ENCODE measurements at regions not wholly inside any gene's neighbourhood (a gene's known extent, or its start where the extent isn't known, plus 50 kb on each side); places are given as distances from the start of the nearest gene placed in this dataset.
"Not testable (repeated sequence)": the region's sequence is repeated elsewhere in the genome, so short reads cannot be mapped to it uniquely, and the experiment has no call there.

DNA sequence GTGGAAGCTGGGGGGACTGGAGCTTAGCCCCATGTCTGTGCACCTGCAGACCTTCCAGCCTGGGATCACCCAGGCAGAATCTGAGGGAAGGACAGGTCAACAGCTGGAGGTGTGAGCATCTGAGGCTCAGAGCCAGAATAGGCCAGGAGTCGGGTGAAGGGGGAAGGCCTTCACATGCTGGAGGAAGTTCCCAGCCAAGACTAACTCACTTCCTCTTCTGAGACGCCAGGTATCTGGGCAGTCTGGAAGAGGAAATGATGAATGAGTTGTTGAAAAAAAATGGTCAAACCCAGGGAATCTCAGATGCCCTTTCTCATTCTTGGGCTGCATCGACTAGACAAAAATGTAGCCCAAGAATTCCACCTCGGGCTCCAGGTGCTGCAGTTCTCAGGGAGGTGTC lies 73.6 kb upstream of the TIAM2 start:
- DNase-seq (ENCODE audit: low spot score): peak; percentile 23

GRCh38 chr6:154923199-154923869 lies 71.8 kb upstream of the TIAM2 start:
- no peak for DNase-seq (ENCODE audit: low spot score)

- no peak for DNase-seq (ENCODE audit: low spot score)
Measured at GRCh38 chr6:154925130-154925529, 70.0 kb upstream of the TIAM2 start.

GRCh38 chr6:154926366-154926765 lies 68.7 kb upstream of the TIAM2 start:
- DNase-seq (ENCODE audit: low spot score): no peak

DNA sequence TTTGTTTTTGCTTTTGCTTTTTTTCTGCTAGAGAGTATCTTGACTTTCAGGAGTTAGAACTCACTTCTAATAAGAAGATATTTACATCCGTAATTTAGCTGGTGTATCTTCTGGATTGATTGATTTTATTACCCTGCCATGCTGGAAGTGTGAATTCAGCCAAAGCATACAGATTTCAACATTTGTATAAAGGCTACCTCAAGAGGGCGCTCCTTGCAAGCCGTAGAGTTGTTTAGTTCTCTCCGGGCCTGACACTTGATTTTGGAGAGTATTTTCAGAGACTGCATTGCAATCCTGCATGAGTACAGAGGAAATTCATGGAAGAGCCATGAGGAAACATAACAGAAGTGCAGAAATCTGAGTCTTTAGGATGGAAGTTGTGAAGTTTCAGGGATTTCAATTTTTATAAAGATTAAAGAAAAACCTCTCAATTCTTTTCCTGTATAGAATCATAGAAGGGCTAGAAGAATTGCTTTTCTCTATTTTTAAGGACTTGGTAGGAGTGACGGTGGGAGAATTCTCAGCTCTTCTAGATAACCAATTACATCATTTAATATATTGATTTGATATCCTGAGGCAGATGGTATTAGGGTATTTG lies 66.7 kb upstream of the TIAM2 start:
- DNase-seq (ENCODE audit: low spot score): peak; percentile 61

DNA sequence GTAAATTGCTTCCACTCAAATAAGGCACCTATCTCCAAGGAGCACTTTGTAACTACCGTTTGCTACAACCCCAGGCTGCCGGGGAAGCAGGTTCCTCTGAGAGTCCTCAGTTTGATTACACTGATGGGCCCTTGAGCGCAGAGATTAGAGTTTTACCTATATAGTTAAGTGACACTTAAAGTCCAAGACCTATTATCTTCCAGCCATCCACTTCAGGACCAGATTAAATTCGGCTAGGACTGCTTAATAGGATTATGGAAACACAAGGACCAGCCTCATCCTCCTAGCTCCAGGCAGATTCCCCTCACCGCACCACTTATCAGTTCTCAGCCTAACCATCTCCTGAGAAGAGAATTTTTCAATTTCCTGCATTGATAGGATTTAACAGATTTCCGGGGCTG lies 64.7 kb upstream of the TIAM2 start:
- no peak for DNase-seq (ENCODE audit: low spot score)

- DNase-seq (ENCODE audit: low spot score): no peak
Measured at GRCh38 chr6:154931711-154932424, 63.2 kb upstream of the TIAM2 start.

DNA sequence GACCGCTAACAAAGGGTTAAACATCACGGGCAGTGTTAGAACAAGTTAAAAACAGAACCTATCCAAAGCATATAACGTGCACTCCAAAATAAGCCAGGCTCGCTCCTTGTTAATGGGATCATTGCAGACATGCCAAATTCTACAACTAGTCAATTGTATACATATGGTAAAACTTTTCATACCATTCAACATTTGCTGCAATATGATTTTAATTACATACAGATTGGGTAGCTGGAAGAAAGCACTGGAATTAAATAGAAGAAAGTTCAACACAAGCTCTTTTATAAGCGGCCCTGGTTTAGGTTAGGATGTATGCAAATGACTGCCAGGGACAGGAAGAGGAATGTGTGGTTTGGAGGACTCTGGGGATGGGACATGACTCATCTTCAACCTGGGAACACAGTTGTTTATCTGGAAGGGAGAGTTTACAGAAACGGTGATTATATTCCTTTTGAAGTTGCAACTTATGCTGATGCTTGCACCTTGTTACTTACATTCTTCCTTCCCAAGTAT lies 62.5 kb upstream of the TIAM2 start:
- DNase-seq (ENCODE audit: low spot score): peak; percentile 85

DNA sequence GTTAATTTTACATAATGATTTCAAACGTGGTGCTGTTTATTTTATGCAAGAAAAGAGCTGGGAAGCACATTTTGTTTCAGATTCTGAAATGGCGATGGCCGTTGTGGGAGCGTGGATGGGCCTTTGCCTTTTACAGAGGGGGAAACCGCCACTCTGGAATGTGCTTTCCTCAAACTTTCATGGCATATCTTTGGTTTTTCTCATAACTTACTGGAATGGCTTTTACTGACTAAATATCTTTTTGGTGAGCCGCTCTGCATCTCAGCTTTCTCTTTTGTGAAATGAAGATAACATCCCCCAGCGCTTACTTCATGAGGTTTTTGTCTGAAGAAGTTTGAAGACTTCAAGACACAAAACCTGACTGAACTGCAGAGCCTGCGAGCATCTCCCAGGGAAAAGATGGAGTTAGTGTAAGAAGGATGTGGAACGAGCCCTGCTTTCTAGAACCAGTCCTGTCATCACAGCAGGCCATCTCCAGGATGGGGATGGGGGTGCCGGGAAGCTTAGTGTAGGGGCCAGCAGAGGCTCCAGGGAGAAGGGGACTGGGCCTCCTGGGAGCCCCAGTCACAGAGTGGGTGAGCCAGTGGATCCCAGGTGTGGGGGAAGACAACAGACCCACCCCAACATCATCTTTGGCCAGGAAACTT lies 61.8 kb upstream of the TIAM2 start:
- no peak for DNase-seq (ENCODE audit: low spot score)

- DNase-seq (ENCODE audit: low spot score): no peak
Measured at GRCh38 chr6:154937306-154938220, 57.6 kb upstream of the TIAM2 start.

GRCh38 chr6:154938221-154938580 lies 56.9 kb upstream of the TIAM2 start:
- no peak for DNase-seq (ENCODE audit: low spot score)

- not testable (repeated sequence) for DNase-seq (ENCODE audit: low spot score)
Measured at GRCh38 chr6:154938727-154939285, 56.3 kb upstream of the TIAM2 start.

DNA sequence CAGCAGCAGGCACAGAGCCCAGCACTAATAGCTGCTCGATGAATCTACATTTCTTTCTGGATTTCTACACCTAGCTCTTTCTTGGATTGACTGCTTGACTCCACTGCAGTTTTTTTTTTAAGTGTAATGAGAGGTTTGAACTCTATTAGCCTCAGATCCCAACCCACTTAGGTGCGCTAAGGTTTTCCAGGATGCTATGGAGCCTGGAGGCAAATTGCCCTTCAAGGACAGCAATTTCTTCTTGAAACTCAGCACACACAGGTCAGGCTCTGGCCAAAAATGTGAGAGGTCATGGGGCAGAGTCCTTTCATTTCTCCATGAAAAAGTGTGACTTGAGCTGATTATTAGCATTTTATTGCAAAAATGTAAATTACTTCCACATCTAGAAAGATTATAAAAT lies 52.3 kb upstream of the TIAM2 start:
- no peak for DNase-seq (ENCODE audit: low spot score)

DNA sequence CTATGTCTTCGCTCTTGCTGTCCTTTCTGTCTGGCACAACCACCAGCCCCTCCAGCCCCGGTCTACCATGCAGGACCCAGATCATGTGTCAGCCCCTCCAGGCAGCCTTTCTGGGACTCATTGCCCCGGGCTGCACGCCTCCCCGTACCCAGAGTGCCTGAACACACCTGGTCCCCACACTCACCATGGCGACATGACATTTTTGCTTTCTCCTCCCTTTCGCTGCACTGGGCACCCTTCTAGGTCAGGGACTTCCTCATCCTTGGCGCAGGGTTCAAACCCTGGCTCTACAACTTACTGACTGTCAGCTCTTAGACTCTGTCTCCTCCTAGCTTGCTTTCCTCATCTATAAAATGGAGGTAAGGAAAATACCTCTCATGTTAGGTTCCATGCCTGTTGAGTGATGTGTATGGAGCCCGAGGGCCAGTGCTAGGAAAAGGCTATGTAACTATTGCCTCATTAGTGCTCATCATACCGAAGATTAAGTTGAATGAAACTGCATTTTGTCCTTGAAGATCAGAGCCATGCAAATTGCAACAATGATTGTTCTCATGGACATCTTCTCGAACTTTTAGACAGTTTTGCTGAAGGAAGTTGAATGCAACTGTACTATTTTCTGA lies 49.7 kb upstream of the TIAM2 start:
- DNase-seq (ENCODE audit: low spot score): no peak

All from A172 (cell line).